HG02610 (cell line): ENCODE measurements at regions not wholly inside any gene's neighbourhood (a gene's known extent, or its start where the extent isn't known, plus 50 kb on each side); places are given as distances from the start of the nearest gene placed in this dataset.

Experiments
- ATAC-seq: cut with Tn5 transposase; IDR thresholded peaks from one replicate; pipeline ENCODE4 v1.9.1; 2021; ENCODE audit warnings: mild to moderate bottlenecking, moderate library complexity; ENCODE audit not compliant: unreplicated experiment

GRCh38 chr10:24104895-24105294 is 104.0 kb upstream of the KIAA1217 start:
- no peak for ATAC-seq

- no peak for ATAC-seq
Observed at GRCh38 chr10:24113901-24114300, 95.0 kb upstream of the KIAA1217 start.

DNA sequence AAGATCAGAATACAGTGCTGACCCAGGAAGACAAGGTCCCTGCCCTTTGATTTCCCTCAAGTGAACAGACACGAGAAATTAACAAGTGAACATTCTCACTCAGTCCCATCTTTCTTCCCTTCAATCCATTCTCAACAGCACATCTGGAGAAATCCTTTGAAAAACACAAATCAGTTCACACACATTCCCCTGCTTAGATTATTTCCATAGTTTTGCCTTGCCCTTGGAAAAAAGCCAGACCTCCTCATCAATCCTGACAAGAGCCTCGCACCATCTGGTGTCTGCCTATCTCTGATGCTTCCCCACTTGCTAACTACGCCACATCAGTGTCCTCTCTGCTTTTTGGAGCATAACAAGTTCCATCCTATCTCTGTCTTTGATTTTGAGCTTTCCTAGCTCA is 94.4 kb upstream of the KIAA1217 start:
- ATAC-seq = no peak

DNA sequence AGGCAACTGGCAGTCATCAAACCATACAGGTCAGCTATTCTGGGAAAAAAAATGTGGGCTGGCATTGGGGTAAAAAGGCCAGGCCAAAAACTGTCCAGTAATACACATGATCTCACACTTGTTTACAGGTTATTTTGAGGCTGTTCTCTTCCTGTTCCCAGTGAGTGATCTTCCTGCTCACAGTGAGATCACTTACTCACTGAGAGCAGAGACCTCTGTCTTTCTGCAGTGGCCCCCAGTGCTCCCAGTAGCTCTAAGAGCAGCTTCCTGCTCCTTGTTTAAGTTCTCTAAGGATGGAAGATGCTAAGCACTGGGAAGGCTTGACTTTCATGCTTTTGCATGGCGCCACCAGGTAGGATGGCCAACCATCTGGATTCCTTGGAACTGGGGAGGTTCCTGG is 93.5 kb upstream of the KIAA1217 start:
- ATAC-seq = no peak

GRCh38 chr10:24118246-24118645 is 90.7 kb upstream of the KIAA1217 start:
- no peak for ATAC-seq

GRCh38 chr10:24119896-24120295 is 89.0 kb upstream of the KIAA1217 start:
- no peak for ATAC-seq

DNA sequence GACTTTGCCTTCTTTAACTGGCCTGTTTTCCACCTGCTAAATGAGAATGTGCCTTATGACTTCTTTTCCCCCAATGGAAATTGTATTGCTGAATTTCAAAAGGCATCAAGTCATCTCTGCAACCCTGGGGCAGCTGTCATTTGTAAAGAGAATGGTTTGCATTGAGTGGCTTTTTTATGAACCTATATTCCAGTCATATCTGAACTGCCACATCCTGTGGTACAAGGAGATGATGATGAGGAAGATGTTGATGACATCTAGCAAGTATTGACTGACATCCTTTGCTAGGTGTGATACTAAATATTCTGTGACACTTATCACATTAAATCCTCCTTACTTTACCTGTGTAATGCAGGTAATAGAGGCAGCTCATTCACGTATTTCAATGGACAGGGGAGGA is 88.3 kb upstream of the KIAA1217 start:
- no peak for ATAC-seq

DNA sequence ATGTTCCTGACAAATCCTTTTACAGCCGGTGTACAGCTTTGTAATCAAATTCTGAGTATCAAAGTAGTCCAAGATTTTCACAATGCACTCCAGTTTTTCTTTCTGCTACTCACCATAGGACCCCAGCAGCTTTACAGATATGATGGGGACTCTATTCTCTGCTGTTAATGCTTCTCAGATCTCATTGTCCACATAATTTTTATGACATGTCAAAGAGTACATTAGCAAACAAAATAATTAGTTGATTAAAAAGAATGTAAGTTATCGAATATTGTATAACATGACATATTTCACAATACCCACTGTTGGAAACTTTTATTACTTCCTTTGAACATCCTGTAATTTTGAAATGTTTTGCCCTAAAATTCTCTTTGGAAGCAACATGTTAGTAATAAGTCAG is 81.4 kb upstream of the KIAA1217 start:
- no peak for ATAC-seq

GRCh38 chr10:24128066-24128730 is 80.7 kb upstream of the KIAA1217 start:
- ATAC-seq = no peak

- ATAC-seq = no peak
Observed at GRCh38 chr10:24132741-24133140, 76.2 kb upstream of the KIAA1217 start.

GRCh38 chr10:24133835-24134234 is 75.1 kb upstream of the KIAA1217 start:
- ATAC-seq = no peak

GRCh38 chr10:24136070-24136469 is 72.9 kb upstream of the KIAA1217 start:
- ATAC-seq = no peak

- no peak for ATAC-seq
Observed at GRCh38 chr10:24147321-24147720, 61.6 kb upstream of the KIAA1217 start.

- no peak for ATAC-seq
Observed at GRCh38 chr10:24149640-24150039, 59.3 kb upstream of the KIAA1217 start.

- no peak for ATAC-seq
Observed at GRCh38 chr10:24150853-24151252, 58.1 kb upstream of the KIAA1217 start.

DNA sequence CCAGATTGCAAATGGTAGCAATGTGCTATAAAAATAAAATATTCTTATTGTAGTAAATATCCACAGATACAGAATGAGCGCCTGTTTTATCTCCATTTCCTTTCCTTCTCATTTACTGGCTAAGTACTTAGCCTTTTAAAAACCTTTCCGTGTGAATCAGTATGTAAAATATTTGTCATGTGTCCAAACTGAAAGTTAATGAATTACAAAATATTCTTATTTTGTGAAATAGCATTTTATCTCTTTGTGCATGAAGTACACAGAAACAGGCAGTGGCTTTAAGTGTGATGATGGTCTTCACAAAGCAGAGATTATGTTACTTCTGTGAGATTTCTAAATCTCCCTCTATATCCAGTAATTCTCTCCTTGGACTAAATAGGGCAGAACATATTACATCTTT is 56.7 kb upstream of the KIAA1217 start:
- ATAC-seq = no peak

DNA sequence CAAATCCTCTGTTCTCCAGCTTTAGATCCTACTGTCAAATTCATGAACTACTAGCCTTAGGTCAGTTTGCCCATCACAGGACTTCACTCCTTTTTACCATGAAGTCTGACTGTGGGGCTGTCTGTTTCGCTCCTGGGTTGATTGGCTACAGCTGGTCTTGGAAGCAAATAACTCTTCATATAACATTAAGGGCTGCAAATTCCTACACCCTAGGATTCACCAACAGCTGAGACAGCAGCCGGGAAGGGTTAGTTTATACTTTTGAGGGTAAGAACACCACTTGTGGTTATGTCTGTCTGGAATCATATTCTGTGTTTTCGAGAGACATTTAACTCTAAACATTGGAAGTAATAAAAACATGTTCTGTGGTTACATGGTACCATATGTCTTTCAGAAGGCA is 55.9 kb upstream of the KIAA1217 start:
- no peak for ATAC-seq

DNA sequence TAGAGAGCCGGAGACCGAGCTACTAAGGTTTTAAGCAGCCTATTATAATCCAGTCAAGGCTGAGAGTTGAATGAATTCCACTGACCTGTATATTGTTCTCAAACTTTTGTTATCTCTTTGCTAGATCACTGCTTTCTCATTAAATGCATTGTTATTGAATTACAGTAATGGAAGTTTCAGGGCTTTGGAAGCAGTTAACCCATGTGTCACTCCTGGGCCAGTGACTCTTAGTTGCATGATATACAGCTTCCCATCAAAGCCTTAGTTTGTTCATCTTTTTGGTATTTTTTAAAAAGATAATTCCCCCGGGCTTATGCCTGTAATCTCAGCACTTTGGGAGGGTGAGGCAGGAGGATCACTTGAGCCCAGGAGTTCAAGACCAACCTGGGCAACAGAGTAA is 55.4 kb upstream of the KIAA1217 start:
- ATAC-seq = no peak

DNA sequence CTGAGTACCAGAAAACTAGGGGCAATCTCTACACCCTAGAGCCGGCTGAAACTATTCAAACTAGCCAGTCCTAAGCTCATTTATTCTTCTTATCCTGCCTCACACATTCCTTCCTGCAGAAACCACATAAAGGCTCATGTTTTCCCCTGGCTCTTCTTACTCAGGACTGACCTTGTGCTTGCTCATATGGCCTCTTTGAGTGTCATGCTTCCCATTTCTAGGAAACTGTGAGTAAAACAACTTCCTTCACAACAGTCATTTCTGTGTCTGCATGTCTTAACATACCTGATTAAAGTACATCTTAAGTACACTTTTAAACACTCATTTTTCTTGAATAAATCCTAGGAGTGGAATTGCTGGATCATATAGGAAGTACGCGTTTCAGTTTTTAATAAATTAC is 52.3 kb upstream of the KIAA1217 start:
- ATAC-seq = no peak

DNA sequence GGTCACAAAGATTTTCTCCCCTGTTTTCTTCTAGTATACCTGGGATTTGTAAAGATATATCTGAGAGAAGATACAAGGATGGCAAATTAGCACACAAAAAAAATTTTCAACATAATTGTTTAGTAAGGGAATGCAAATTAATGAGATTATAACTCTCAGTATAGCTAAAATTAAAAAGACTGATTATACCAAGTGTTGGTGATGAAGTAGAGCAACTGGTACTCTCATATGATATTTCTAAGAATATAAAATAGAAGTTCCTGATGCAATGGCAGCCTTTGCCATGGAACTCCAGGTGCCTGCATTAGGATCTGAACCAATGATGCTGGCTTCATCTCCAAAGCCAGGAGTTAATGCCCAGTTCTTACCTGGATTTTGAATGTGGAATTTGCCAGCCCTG is 51.4 kb upstream of the KIAA1217 start:
- ATAC-seq = no peak
